ENCODE measurements at regions not wholly inside any gene's neighbourhood (a gene's known extent, or its start where the extent isn't known, plus 50 kb on each side); places are given as distances from the start of the nearest gene placed in this dataset.

GRCh38 chr6:126724821-126725220 lies 384.9 kb downstream of the CENPW start:
- TF ChIP-seq, protein P1, sequence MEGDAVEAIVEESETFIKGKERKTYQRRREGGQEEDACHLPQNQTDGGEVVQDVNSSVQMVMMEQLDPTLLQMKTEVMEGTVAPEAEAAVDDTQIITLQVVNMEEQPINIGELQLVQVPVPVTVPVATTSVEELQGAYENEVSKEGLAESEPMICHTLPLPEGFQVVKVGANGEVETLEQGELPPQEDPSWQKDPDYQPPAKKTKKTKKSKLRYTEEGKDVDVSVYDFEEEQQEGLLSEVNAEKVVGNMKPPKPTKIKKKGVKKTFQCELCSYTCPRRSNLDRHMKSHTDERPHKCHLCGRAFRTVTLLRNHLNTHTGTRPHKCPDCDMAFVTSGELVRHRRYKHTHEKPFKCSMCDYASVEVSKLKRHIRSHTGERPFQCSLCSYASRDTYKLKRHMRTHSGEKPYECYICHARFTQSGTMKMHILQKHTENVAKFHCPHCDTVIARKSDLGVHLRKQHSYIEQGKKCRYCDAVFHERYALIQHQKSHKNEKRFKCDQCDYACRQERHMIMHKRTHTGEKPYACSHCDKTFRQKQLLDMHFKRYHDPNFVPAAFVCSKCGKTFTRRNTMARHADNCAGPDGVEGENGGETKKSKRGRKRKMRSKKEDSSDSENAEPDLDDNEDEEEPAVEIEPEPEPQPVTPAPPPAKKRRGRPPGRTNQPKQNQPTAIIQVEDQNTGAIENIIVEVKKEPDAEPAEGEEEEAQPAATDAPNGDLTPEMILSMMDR (IDR thresholded peaks at IDR 0.05) = no peak

- TF ChIP-seq, protein P1 (IDR thresholded peaks at IDR 0.05) = no peak
Observed at GRCh38 chr6:126738146-126738545, 380.3 kb upstream of the RSPO3 start.

- TF ChIP-seq, protein P1 (IDR thresholded peaks at IDR 0.05) = no peak
Observed at GRCh38 chr6:126738641-126739040, 379.8 kb upstream of the RSPO3 start.

DNA sequence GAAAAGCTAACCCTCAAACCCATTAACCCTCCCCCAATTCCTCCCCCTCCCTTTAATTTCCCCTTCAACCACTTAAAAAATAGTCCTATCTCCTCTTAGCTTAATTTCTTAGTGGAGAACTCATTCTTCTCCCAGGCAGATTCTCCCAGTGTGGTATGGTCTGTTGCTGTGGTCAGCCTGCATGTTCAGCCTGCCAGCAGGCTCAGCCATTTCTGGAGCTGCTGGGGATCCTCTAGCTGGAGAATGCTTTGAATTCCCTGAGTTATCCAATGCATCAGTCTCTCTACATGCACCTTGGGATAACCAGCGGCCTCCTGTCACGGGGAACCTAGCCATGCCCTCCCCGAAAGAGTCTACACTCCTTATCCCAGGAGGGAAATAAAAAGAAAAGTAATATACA lies 375.4 kb upstream of the RSPO3 start:
- TF ChIP-seq, protein P1 (IDR thresholded peaks at IDR 0.05) = no peak

- TF ChIP-seq, protein P1 (IDR thresholded peaks at IDR 0.05) = no peak
Observed at GRCh38 chr6:126747728-126748540, 370.5 kb upstream of the RSPO3 start.

- TF ChIP-seq, protein P1 (IDR thresholded peaks at IDR 0.05) = no peak
Observed at GRCh38 chr6:126753606-126754005, 364.9 kb upstream of the RSPO3 start.

- TF ChIP-seq, protein P1 (IDR thresholded peaks at IDR 0.05) = no peak
Observed at GRCh38 chr6:126761854-126762253, 356.6 kb upstream of the RSPO3 start.

All from LNCAP (cell line).